Thoracic aorta (tissue), 2 donors: ENCODE measurements at regions not wholly inside any gene's neighbourhood (a gene's known extent, or its start where the extent isn't known, plus 50 kb on each side); places are given as distances from the start of the nearest gene placed in this dataset.
"Not testable (repeated sequence)": the region's sequence is repeated elsewhere in the genome, so short reads cannot be mapped to it uniquely, and the experiment has no call there.

Experiments used
- ATAC-seq: fragments of 150-250 bp; one replicate; pipeline ENCODE4 v1.8.0; 2017; ENCODE audit warnings: low read depth; ENCODE audit not compliant: insufficient number of reproducible peaks, low FRiP score
- DNase-seq: peaks from one replicate; pipeline ENCODE4 v3.0.0-alpha.2; 2020; ENCODE audit warnings: low spot score
- H3K27ac ChIP-seq, 2 donors: fragments of 200-600 bp; sonication (generic); 1 replicate in 1 of 2; 2 replicates in 1 of 2; pipeline ENCODE4 v1.5.1; 2016; ENCODE audit warnings: mild to moderate bottlenecking in 2 of 2, moderate library complexity in 2 of 2
- H3K27me3 ChIP-seq: fragments of 200-600 bp; sonication (generic); replicated peaks from 2 replicates; pipeline ENCODE4 v1.6.0; 2016; ENCODE audit warnings: mild to moderate bottlenecking; ENCODE audit not compliant: insufficient read depth
- H3K36me3 ChIP-seq: fragments of 200-600 bp; sonication (generic); one replicate; pipeline ENCODE4 v1.5.1; 2016
- H3K4me1 ChIP-seq, 2 donors: fragments of 200-600 bp; sonication (generic); 1 replicate in 1 of 2; 2 replicates in 1 of 2; pipeline versions ENCODE4 v1.5.1 to v1.6.0; 2016; ENCODE audit warnings: low read depth in 2 of 2, mild to moderate bottlenecking in 1 of 2; ENCODE audit not compliant: control insufficient read depth in 1 of 2
- H3K4me3 ChIP-seq: fragments of 200-600 bp; sonication (generic); 2 replicates; pipeline ENCODE4 v1.5.1; 2016; ENCODE audit warnings: mild to moderate bottlenecking
- H3K9me3 ChIP-seq: fragments of 200-600 bp; sonication (generic); 2 replicates; pipeline ENCODE4 v1.5.1; 2016
- CTCF ChIP-seq: fragments of 200-600 bp; sonication (generic); IDR thresholded peaks from one replicate; pipeline ENCODE4 v1.5.1; 2019; ENCODE audit warnings: antibody characterized with exemption

DNA sequence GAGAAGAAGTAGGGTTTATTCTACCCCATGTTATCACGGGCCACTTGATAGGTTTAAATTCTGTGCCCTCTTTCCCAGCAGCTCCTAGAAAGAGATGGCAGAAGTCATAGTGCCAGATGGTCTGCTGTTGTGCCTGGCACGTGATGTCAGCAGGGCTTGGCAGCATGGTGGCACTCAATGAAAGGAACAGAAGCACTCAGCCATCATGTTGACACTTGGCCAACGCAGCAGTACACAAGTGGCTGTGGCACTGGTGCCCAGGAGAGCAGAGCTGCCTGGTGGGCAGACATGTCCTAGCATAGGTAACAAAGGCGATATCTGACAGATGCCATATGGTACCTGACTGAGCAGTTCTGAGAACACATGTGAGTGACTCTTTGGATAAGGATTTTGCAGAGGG is 796.4 kb upstream of the ACO1 start:
- no peak for TF ChIP-seq CTCF
- DNase-seq, result no peak
- no peak for ATAC-seq

GRCh38 chr9:31588756-31589155 is 795.7 kb upstream of the ACO1 start:
- Histone ChIP-seq H3K4me3 (no peak overlapping the region), H3K4me1 (no peaks in the 10 kb centered on the region), H3K9me3 (no peaks in the 10 kb centered on the region), H3K36me3 (no peaks in the 10 kb centered on the region), H3K27ac (no peak overlapping the region), H3K27me3 (no peaks in the 10 kb centered on the region)
- no peak for ATAC-seq
- no peak for TF ChIP-seq CTCF
- DNase-seq, result no peak

More for the DNA sequence above, 796.4 kb upstream of the ACO1 start:
- H3K4me3 ChIP-seq, result no peak overlapping the region
- no peaks in the 10 kb centered on the region for H3K9me3 ChIP-seq
- H3K4me1 ChIP-seq, result no peaks in the 10 kb centered on the region
- no peaks in the 10 kb centered on the region for H3K27me3 ChIP-seq
- H3K27ac ChIP-seq, result no peak overlapping the region
- no peaks in the 10 kb centered on the region for H3K36me3 ChIP-seq

- DNase-seq (no peak), ATAC-seq (no peak)
- Histone ChIP-seq H3K36me3 (no peaks in the 10 kb centered on the region), H3K27ac (no peak overlapping the region), H3K27me3 (no peaks in the 10 kb centered on the region), H3K9me3 (no peaks in the 10 kb centered on the region), H3K4me3 (no peak overlapping the region), H3K4me1 (no peaks in the 10 kb centered on the region)
- no peak for TF ChIP-seq CTCF
Measured at GRCh38 chr9:31590091-31590490, 794.4 kb upstream of the ACO1 start.

DNA sequence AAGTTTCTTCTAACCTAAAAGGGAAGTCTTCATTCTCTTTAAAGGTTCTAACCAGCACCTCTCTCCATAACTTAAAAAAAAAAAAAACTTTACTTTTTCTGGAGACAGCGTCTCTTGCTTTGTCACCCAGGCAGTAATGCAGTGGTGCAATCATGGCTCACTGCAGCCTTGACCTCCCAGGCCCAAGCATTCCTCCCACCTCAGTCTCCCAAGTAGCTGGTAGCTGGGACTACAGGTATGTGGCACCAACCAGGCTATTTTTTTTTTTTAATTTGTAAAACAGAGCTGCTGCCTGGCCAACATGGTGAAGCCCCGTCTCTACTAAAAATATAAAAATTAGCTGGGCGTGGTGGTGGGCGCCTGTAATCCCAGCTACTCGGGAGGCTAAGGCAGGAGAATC is 787.4 kb upstream of the ACO1 start:
- not testable (repeated sequence) for H3K27ac ChIP-seq, H3K9me3 ChIP-seq, H3K4me3 ChIP-seq, H3K4me1 ChIP-seq, H3K27me3 ChIP-seq, ATAC-seq, H3K36me3 ChIP-seq, DNase-seq

- no peak overlapping the region for H3K4me3 ChIP-seq
- no peak for TF ChIP-seq CTCF
- ATAC-seq (no peak), DNase-seq (no peak)
- no peak overlapping the region for H3K27ac ChIP-seq
- no peaks in the 10 kb centered on the region for H3K9me3 ChIP-seq
- H3K27me3 ChIP-seq, result no peaks in the 10 kb centered on the region
- H3K36me3 ChIP-seq, result no peaks in the 10 kb centered on the region
- no peaks in the 10 kb centered on the region for H3K4me1 ChIP-seq
Measured at GRCh38 chr9:31597977-31598376, 786.5 kb upstream of the ACO1 start.

GRCh38 chr9:31601666-31602065 is 782.8 kb upstream of the ACO1 start:
- H3K27me3 ChIP-seq, result no peaks in the 10 kb centered on the region
- TF ChIP-seq CTCF, result no peak
- no peak overlapping the region for H3K4me3 ChIP-seq
- H3K4me1 ChIP-seq, result no peaks in the 10 kb centered on the region
- no peak for DNase-seq
- H3K27ac ChIP-seq, result no peak overlapping the region
- no peaks in the 10 kb centered on the region for H3K9me3 ChIP-seq
- no peaks in the 10 kb centered on the region for H3K36me3 ChIP-seq
- ATAC-seq, result no peak
